CD8-positive, alpha-beta memory T cell (primary cell): ENCODE measurements at regions not wholly inside any gene's neighbourhood (a gene's known extent, or its start where the extent isn't known, plus 50 kb on each side); places are given as distances from the start of the nearest gene placed in this dataset.

Experiments
- CTCF ChIA-PET: fragments of 350-600 bp; sonication (Branson Sonifier 250); formaldehyde crosslinking; loops from one replicate; lab custom pipeline; 2021; ENCODE audit warnings: antibody characterized with exemption; lab: Charles Lee
- POLR2A ChIA-PET: fragments of 350-600 bp; sonication (Branson Sonifier 250); formaldehyde crosslinking; loops from one replicate; lab custom pipeline; 2021; ENCODE audit warnings: antibody characterized with exemption; lab: Charles Lee
- DNase-seq, 5 donors: peaks; one replicate each; pipeline versions ENCODE4 v3.0.0 to v3.0.0-alpha.2; 2020 to 2022; ENCODE audit warnings: mixed read lengths in 1 of 5
- H3K27ac ChIP-seq: one replicate; pipeline ENCODE4 v1.7.0; 2013; ENCODE audit warnings: low read depth, mild to moderate bottlenecking, low read length, moderate library complexity
- H3K27me3 ChIP-seq: 2 replicates; pipeline ENCODE4 v1.7.0; 2013; ENCODE audit warnings: low read length, mild to moderate bottlenecking; ENCODE audit not compliant: insufficient read depth, poor library complexity, severe bottlenecking
- H3K36me3 ChIP-seq: 2 replicates; pipeline ENCODE4 v1.7.0; 2013; ENCODE audit warnings: mild to moderate bottlenecking, low read length, moderate library complexity; ENCODE audit not compliant: insufficient read depth
- H3K4me1 ChIP-seq: 2 replicates; pipeline ENCODE4 v1.7.0; 2013; ENCODE audit warnings: mild to moderate bottlenecking, low read length, moderate library complexity; ENCODE audit not compliant: insufficient read depth
- H3K4me3 ChIP-seq: 2 replicates; pipeline ENCODE4 v1.7.0; 2013; ENCODE audit warnings: mild to moderate bottlenecking, low read length
- H3K9me3 ChIP-seq: 2 replicates; pipeline ENCODE4 v1.7.0; 2013; ENCODE audit warnings: mild to moderate bottlenecking, low read length
- H3K27ac Mint-ChIP-seq, 8 donors: one replicate each; pipeline ENCODE4 v1.8.0; 2020 to 2021; ENCODE audit warnings: mixed read lengths in 8 of 8, mild to moderate bottlenecking in 6 of 8, inconsistent platforms in 3 of 8, moderate library complexity in 3 of 8
- H3K27me3 Mint-ChIP-seq, 2 donors: one replicate each; pipeline ENCODE4 v1.8.0; 2020 to 2021; ENCODE audit warnings: mixed read lengths in 2 of 2, mild to moderate bottlenecking in 1 of 2, moderate library complexity in 1 of 2
- H3K36me3 Mint-ChIP-seq, 3 donors: one replicate each; pipeline ENCODE4 v1.8.0; 2020 to 2021; ENCODE audit warnings: mixed read lengths in 3 of 3, inconsistent platforms in 1 of 3, mild to moderate bottlenecking in 1 of 3
- H3K4me1 Mint-ChIP-seq, 3 donors: one replicate each; pipeline ENCODE4 v1.8.0; 2020 to 2021; ENCODE audit warnings: mixed read lengths in 3 of 3, inconsistent platforms in 1 of 3, mild to moderate bottlenecking in 1 of 3
- H3K4me3 Mint-ChIP-seq, 7 donors: one replicate each; pipeline ENCODE4 v1.8.0; 2020 to 2021; ENCODE audit warnings: mixed read lengths in 7 of 7, mild to moderate bottlenecking in 6 of 7, moderate library complexity in 4 of 7, inconsistent platforms in 2 of 7
- H3K9me3 Mint-ChIP-seq, 5 donors: one replicate each; pipeline ENCODE4 v1.8.0; 2020 to 2022; ENCODE audit warnings: mixed read lengths in 5 of 5, mild to moderate bottlenecking in 3 of 5, moderate library complexity in 2 of 5, inconsistent platforms in 1 of 5

- ChIA-PET CTCF (no interaction called here), POLR2A (no interaction called here)
Measured at GRCh38 chr5:17796757-17797396, 162.6 kb downstream of the TAF11L14 start.

GRCh38 chr5:17799521-17799920 lies 165.3 kb downstream of the TAF11L14 start:
- H3K27me3 ChIP-seq: no peaks in the 10 kb centered on the region
- no peaks in the 10 kb centered on the region for H3K36me3 ChIP-seq
- POLR2A ChIA-PET: no interaction called here
- no peaks in the 10 kb centered on the region for H3K27me3 Mint-ChIP-seq
- H3K36me3 Mint-ChIP-seq: no peaks in the 10 kb centered on the region
- no peaks in the 10 kb centered on the region for H3K9me3 ChIP-seq
- H3K9me3 Mint-ChIP-seq: peaks cover under 1 to 28% (median 5%) of the 10 kb centered on the region in 5 donors
- no peaks in the 10 kb centered on the region for H3K4me1 ChIP-seq
- H3K27ac ChIP-seq: no peak overlapping the region
- no peak overlapping the region for H3K4me3 ChIP-seq
- CTCF ChIA-PET: no interaction called here
- H3K4me3 Mint-ChIP-seq: no peak overlapping the region
- H3K4me1 Mint-ChIP-seq: no peaks in the 10 kb centered on the region
- DNase-seq: no peak
- no peak overlapping the region for H3K27ac Mint-ChIP-seq

More at GRCh38 chr5:17796757-17797396, 162.6 kb downstream of the TAF11L14 start:
- no peaks in the 10 kb centered on the region for H3K36me3 Mint-ChIP-seq
- H3K4me1 ChIP-seq: no peaks in the 10 kb centered on the region
- H3K36me3 ChIP-seq: no peaks in the 10 kb centered on the region
- H3K27me3 Mint-ChIP-seq: no peaks in the 10 kb centered on the region
- peaks cover 5 to 28% (median 11%) of the 10 kb centered on the region in 5 donors for H3K9me3 Mint-ChIP-seq
- H3K27ac ChIP-seq: no peak overlapping the region
- no peaks in the 10 kb centered on the region for H3K9me3 ChIP-seq
- no peak overlapping the region for H3K4me3 ChIP-seq
- no peaks in the 10 kb centered on the region for H3K27me3 ChIP-seq
- DNase-seq: no peak
- H3K4me1 Mint-ChIP-seq: no peaks in the 10 kb centered on the region
- no peak overlapping the region for H3K4me3 Mint-ChIP-seq
- H3K27ac Mint-ChIP-seq: no peak overlapping the region

- Mint-ChIP-seq H3K27ac (no peak overlapping the region), H3K4me1 (no peaks in the 10 kb centered on the region)
- H3K27ac ChIP-seq: no peak overlapping the region
Measured at GRCh38 chr5:17801595-17801994, 167.3 kb downstream of the TAF11L14 start.

GRCh38 chr5:17802256-17802655 lies 168.0 kb downstream of the TAF11L14 start:
- no peaks in the 10 kb centered on the region for H3K4me1 Mint-ChIP-seq
- no peaks in the 10 kb centered on the region for H3K36me3 Mint-ChIP-seq
- H3K36me3 ChIP-seq: no peaks in the 10 kb centered on the region
- ChIA-PET CTCF (no interaction called here), POLR2A (interaction anchor here (0.6 kb wide), 1 partner anchor 406 kb away, joined by 3 read pairs; no protein-coding TSS in a partner anchor)
- H3K4me1 ChIP-seq: no peaks in the 10 kb centered on the region
- no peaks in the 10 kb centered on the region for H3K27me3 ChIP-seq
- peaks cover under 1 to 29% (median 6%) of the 10 kb centered on the region in 5 donors for H3K9me3 Mint-ChIP-seq
- no peak overlapping the region for H3K4me3 Mint-ChIP-seq
- H3K27ac ChIP-seq: no peak overlapping the region
- no peak overlapping the region for H3K4me3 ChIP-seq
- H3K9me3 ChIP-seq: no peaks in the 10 kb centered on the region
- no peak overlapping the region for H3K27ac Mint-ChIP-seq
- DNase-seq: no peak
- no peaks in the 10 kb centered on the region for H3K27me3 Mint-ChIP-seq

More at GRCh38 chr5:17801595-17801994, 167.3 kb downstream of the TAF11L14 start:
- ChIA-PET CTCF (no interaction called here), POLR2A (no interaction called here)
- H3K27me3 Mint-ChIP-seq: no peaks in the 10 kb centered on the region
- no peak overlapping the region for H3K4me3 Mint-ChIP-seq
- no peak for DNase-seq
- H3K36me3 Mint-ChIP-seq: no peaks in the 10 kb centered on the region
- Histone ChIP-seq H3K4me3 (no peak overlapping the region), H3K4me1 (no peaks in the 10 kb centered on the region), H3K9me3 (no peaks in the 10 kb centered on the region), H3K27me3 (no peaks in the 10 kb centered on the region), H3K36me3 (no peaks in the 10 kb centered on the region)
- H3K9me3 Mint-ChIP-seq: peaks cover 0 to 31% (median 9%) of the 10 kb centered on the region in 5 donors

GRCh38 chr5:17803971-17804370 lies 169.7 kb downstream of the TAF11L14 start:
- H3K27me3 Mint-ChIP-seq: no peaks in the 10 kb centered on the region
- H3K4me1 ChIP-seq: no peaks in the 10 kb centered on the region
- no peaks in the 10 kb centered on the region for H3K36me3 ChIP-seq
- no peaks in the 10 kb centered on the region for H3K9me3 ChIP-seq
- DNase-seq: no peak
- H3K27ac Mint-ChIP-seq: no peak overlapping the region
- no peaks in the 10 kb centered on the region for H3K36me3 Mint-ChIP-seq
- H3K4me3 ChIP-seq: no peak overlapping the region
- ChIA-PET POLR2A (no interaction called here), CTCF (no interaction called here)
- H3K4me3 Mint-ChIP-seq: no peak overlapping the region
- H3K27me3 ChIP-seq: no peaks in the 10 kb centered on the region
- peaks cover 0 to 32% (median 8%) of the 10 kb centered on the region in 5 donors for H3K9me3 Mint-ChIP-seq
- no peak overlapping the region for H3K27ac ChIP-seq
- no peaks in the 10 kb centered on the region for H3K4me1 Mint-ChIP-seq

- Mint-ChIP-seq H3K27ac (no peak overlapping the region), H3K36me3 (no peaks in the 10 kb centered on the region), H3K4me3 (no peak overlapping the region), H3K27me3 (no peaks in the 10 kb centered on the region), H3K4me1 (no peaks in the 10 kb centered on the region), H3K9me3 (peaks cover 0 to 26% (median 3%) of the 10 kb centered on the region in 5 donors)
- ChIA-PET POLR2A (no interaction called here), CTCF (no interaction called here)
- H3K9me3 ChIP-seq: no peaks in the 10 kb centered on the region
- H3K27me3 ChIP-seq: no peaks in the 10 kb centered on the region
- H3K4me3 ChIP-seq: no peak overlapping the region
- no peak for DNase-seq
- no peaks in the 10 kb centered on the region for H3K4me1 ChIP-seq
- no peaks in the 10 kb centered on the region for H3K36me3 ChIP-seq
- no peak overlapping the region for H3K27ac ChIP-seq
Measured at GRCh38 chr5:17805227-17805825, 171.1 kb downstream of the TAF11L14 start.

- no peaks in the 10 kb centered on the region for H3K27me3 Mint-ChIP-seq
- CTCF ChIA-PET: no interaction called here
- H3K9me3 Mint-ChIP-seq: peaks cover 0 to 22% (median 5%) of the 10 kb centered on the region in 5 donors
- Histone ChIP-seq H3K27ac (no peak overlapping the region), H3K27me3 (no peaks in the 10 kb centered on the region), H3K4me3 (no peak overlapping the region), H3K4me1 (no peaks in the 10 kb centered on the region), H3K9me3 (no peaks in the 10 kb centered on the region), H3K36me3 (no peaks in the 10 kb centered on the region)
- POLR2A ChIA-PET: no interaction called here
- H3K36me3 Mint-ChIP-seq: no peaks in the 10 kb centered on the region
- H3K4me3 Mint-ChIP-seq: no peak overlapping the region
- no peak overlapping the region for H3K27ac Mint-ChIP-seq
- H3K4me1 Mint-ChIP-seq: no peaks in the 10 kb centered on the region
- no peak for DNase-seq
Measured at GRCh38 chr5:17806818-17807468, 172.7 kb downstream of the TAF11L14 start.

- H3K27me3 Mint-ChIP-seq: no peaks in the 10 kb centered on the region
- no peaks in the 10 kb centered on the region for H3K4me1 Mint-ChIP-seq
- Histone ChIP-seq H3K36me3 (no peaks in the 10 kb centered on the region), H3K27me3 (no peaks in the 10 kb centered on the region), H3K4me3 (no peak overlapping the region), H3K4me1 (no peaks in the 10 kb centered on the region), H3K9me3 (no peaks in the 10 kb centered on the region), H3K27ac (no peak overlapping the region)
- no peaks in the 10 kb centered on the region for H3K36me3 Mint-ChIP-seq
- DNase-seq: no peak
- CTCF ChIA-PET: no interaction called here
- H3K4me3 Mint-ChIP-seq: no peak overlapping the region
- H3K27ac Mint-ChIP-seq: no peak overlapping the region
- peaks cover 0 to 18% (median 5%) of the 10 kb centered on the region in 5 donors for H3K9me3 Mint-ChIP-seq
- POLR2A ChIA-PET: no interaction called here
Measured at GRCh38 chr5:17808566-17808965, 174.3 kb downstream of the TAF11L14 start.
